ENCODE measurements at regions not wholly inside any gene's neighbourhood (a gene's known extent, or its start where the extent isn't known, plus 50 kb on each side); places are given as distances from the start of the nearest gene placed in this dataset.

DNA sequence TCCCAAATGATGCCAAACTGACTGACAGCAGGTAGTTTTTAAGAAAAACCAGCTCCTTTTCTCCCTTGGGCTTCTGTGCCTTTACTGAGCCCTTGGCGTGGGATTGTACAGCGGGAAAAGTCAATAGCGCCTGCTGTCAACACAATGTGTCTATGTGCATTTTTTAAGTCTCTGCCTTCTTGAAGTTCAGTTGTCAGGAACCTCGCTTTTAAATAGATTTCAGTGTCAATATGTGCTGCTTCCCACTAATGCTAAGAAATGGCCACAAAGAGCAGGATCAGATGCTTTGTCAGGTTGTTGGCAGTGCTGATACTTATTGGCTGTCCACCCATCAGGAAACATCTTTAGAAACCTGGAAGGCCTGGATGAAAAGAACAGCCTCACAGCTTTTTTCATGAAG, 424.4 kb downstream of the C3orf38 start:
- H4K20me1 ChIP-seq (ENCODE audit: insufficient read depth), result no peaks in the 10 kb centered on the region
- H2AFZ ChIP-seq (ENCODE audit: low read depth), result no peak overlapping the region
- H3K79me2 ChIP-seq (ENCODE audit: insufficient read depth, low read depth), result no peaks in the 10 kb centered on the region
- H3K27me3 ChIP-seq (ENCODE audit: insufficient read depth, low read depth), result no peaks in the 10 kb centered on the region
- no peaks in the 10 kb centered on the region for H3K4me1 ChIP-seq (ENCODE audit: low read depth, poor library complexity, severe bottlenecking)
- TF ChIP-seq, protein P1, sequence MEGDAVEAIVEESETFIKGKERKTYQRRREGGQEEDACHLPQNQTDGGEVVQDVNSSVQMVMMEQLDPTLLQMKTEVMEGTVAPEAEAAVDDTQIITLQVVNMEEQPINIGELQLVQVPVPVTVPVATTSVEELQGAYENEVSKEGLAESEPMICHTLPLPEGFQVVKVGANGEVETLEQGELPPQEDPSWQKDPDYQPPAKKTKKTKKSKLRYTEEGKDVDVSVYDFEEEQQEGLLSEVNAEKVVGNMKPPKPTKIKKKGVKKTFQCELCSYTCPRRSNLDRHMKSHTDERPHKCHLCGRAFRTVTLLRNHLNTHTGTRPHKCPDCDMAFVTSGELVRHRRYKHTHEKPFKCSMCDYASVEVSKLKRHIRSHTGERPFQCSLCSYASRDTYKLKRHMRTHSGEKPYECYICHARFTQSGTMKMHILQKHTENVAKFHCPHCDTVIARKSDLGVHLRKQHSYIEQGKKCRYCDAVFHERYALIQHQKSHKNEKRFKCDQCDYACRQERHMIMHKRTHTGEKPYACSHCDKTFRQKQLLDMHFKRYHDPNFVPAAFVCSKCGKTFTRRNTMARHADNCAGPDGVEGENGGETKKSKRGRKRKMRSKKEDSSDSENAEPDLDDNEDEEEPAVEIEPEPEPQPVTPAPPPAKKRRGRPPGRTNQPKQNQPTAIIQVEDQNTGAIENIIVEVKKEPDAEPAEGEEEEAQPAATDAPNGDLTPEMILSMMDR (conservative IDR thresholded peaks at IDR 0.05; ENCODE audit: low read depth, low read length), result no peak
- H3K4me2 ChIP-seq, result no peak overlapping the region
- H3K36me3 ChIP-seq (ENCODE audit: insufficient read depth), result no peaks in the 10 kb centered on the region
- no peak overlapping the region for H3K27ac ChIP-seq
- H3K9ac ChIP-seq, result no peak overlapping the region
- no peak overlapping the region for H3K4me3 ChIP-seq (IDR thresholded peaks at IDR 0.05; ENCODE audit: insufficient read depth, low read depth, low read length)

DNA sequence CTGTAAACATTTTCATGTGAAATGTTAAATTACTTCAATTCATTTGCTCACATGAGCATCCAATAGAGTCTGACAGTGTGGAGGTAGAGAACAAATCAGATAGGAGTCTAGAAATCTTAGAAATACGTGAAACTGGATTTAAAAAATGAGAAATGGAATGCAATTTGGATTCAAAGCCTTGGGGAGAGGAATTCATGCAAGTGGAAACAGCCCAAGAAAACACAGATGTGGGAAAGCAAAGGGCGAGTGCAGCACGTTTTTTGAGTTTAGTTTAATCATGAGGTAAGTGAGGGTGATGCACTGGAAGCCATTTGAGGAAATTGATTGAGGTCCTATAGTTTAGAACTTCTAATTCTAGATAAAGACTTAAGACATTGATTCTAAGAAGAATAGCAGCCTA, 434.7 kb downstream of the C3orf38 start:
- no peaks in the 10 kb centered on the region for H3K79me2 ChIP-seq (ENCODE audit: insufficient read depth, low read depth)
- H3K9ac ChIP-seq, result no peak overlapping the region
- H4K20me1 ChIP-seq (ENCODE audit: insufficient read depth), result no peaks in the 10 kb centered on the region
- H3K27me3 ChIP-seq (ENCODE audit: insufficient read depth, low read depth), result no peaks in the 10 kb centered on the region
- TF ChIP-seq, protein P1 (conservative IDR thresholded peaks at IDR 0.05; ENCODE audit: low read depth, low read length), result no peak
- H3K36me3 ChIP-seq (ENCODE audit: insufficient read depth), result no peaks in the 10 kb centered on the region
- H3K4me1 ChIP-seq (ENCODE audit: low read depth, poor library complexity, severe bottlenecking), result no peaks in the 10 kb centered on the region
- H3K27ac ChIP-seq, result no peak overlapping the region
- no peak overlapping the region for H2AFZ ChIP-seq (ENCODE audit: low read depth)
- no peak overlapping the region for H3K4me3 ChIP-seq (IDR thresholded peaks at IDR 0.05; ENCODE audit: insufficient read depth, low read depth, low read length)
- H3K4me2 ChIP-seq, result no peak overlapping the region

DNA sequence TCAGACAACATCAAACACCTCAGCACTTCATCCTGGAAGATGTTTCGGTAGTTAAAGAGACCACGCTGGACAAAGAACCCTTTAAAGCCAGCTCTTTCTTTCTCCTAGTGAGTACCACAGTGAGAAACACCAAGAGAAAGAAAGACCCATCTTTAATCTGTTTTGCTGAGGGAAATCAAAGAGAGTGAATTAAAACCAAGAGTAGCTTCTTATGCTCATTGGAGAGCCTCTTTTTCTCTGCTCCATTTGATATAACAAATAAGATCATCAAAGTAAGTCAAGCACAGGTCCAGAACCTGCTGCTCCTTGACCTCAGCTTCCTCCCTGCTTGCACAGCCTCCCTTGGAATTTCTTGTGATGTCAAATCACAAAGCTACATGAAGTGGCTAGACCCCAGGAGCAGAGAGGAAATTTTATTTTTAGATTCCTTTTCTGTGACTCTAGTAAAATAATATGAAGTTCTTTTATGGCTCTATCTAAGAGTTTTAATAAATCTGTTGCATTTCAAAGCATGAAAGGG, 436.4 kb downstream of the C3orf38 start:
- H3K4me1 ChIP-seq (ENCODE audit: low read depth, poor library complexity, severe bottlenecking), result no peaks in the 10 kb centered on the region
- H2AFZ ChIP-seq (ENCODE audit: low read depth), result no peak overlapping the region
- H3K79me2 ChIP-seq (ENCODE audit: insufficient read depth, low read depth), result no peaks in the 10 kb centered on the region
- no peaks in the 10 kb centered on the region for H3K27me3 ChIP-seq (ENCODE audit: insufficient read depth, low read depth)
- TF ChIP-seq, protein P1 (conservative IDR thresholded peaks at IDR 0.05; ENCODE audit: low read depth, low read length), result no peak
- H3K27ac ChIP-seq, result no peak overlapping the region
- no peak overlapping the region for H3K9ac ChIP-seq
- H4K20me1 ChIP-seq (ENCODE audit: insufficient read depth), result no peaks in the 10 kb centered on the region
- no peak overlapping the region for H3K4me2 ChIP-seq
- no peaks in the 10 kb centered on the region for H3K36me3 ChIP-seq (ENCODE audit: insufficient read depth)
- no peak overlapping the region for H3K4me3 ChIP-seq (IDR thresholded peaks at IDR 0.05; ENCODE audit: insufficient read depth, low read depth, low read length)

DNA sequence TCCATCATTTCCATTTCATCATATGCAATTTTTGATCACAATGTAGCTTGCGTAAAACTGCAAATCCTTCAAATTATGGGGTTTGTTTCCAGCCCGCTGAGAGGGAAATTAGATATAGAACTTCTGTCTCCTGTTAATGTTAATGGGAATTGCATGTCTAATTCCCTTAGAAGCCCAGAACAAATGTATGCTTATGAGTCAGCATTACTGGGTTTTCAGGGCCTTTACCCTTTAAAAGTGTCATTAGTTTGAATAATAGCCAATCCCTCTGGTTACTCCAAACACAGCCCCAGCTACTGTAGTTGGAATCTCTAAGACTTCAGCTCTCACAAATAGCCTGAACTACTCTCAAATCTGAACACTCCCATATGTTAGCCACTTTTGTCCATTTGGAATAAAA, 439.4 kb downstream of the C3orf38 start:
- Histone ChIP-seq H3K4me3 (IDR thresholded peaks at IDR 0.05; ENCODE audit: insufficient read depth, low read depth, low read length) (no peak overlapping the region), H4K20me1 (ENCODE audit: insufficient read depth) (no peaks in the 10 kb centered on the region), H3K4me1 (ENCODE audit: low read depth, poor library complexity, severe bottlenecking) (no peaks in the 10 kb centered on the region), H3K79me2 (ENCODE audit: insufficient read depth, low read depth) (no peaks in the 10 kb centered on the region), H3K4me2 (no peak overlapping the region), H3K27me3 (ENCODE audit: insufficient read depth, low read depth) (no peaks in the 10 kb centered on the region), H2AFZ (ENCODE audit: low read depth) (no peak overlapping the region), H3K36me3 (ENCODE audit: insufficient read depth) (no peaks in the 10 kb centered on the region), H3K9ac (no peak overlapping the region), H3K27ac (no peak overlapping the region)
- TF ChIP-seq, protein P1 (conservative IDR thresholded peaks at IDR 0.05; ENCODE audit: low read depth, low read length), result no peak

All from KMS-11 (cell line).